GM10266 (cell line): ENCODE measurements at regions not wholly inside any gene's neighbourhood (a gene's known extent, or its start where the extent isn't known, plus 50 kb on each side); places are given as distances from the start of the nearest gene placed in this dataset.

Source experiments
- DNase-seq: peaks from one replicate; pipeline ENCODE4 v3.0.0; 2012; ENCODE audit errors: extremely low spot score
- TF ChIP-seq, protein P1 (sequence below): IDR thresholded peaks from 2 replicates; pipeline ENCODE4 v1.5.1; 2012; ENCODE audit warnings: mild to moderate bottlenecking, low read depth; ENCODE audit not compliant: control insufficient read depth, insufficient read depth; ENCODE audit errors: missing control alignments

DNA sequence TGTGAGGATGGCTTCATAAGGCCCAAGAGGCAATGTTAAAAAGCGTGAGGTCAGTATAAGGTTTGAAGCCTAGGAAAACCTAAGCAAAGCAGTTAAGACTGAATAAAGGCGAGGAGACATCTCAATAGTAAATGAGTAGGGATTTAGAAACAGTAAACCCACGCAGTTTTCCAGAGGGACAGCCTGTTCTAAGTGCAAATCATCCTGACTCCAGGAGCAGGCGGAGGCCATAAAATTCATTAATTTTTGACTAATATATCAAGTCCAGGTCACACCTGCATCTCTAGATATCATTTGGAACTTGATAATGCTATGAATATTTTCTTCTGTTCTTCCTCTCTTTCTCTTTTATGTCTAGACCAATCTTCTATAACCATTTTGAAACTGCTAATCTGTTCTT, 597.0 kb upstream of the RGS18 start:
- no peak for DNase-seq
- TF ChIP-seq, protein P1, sequence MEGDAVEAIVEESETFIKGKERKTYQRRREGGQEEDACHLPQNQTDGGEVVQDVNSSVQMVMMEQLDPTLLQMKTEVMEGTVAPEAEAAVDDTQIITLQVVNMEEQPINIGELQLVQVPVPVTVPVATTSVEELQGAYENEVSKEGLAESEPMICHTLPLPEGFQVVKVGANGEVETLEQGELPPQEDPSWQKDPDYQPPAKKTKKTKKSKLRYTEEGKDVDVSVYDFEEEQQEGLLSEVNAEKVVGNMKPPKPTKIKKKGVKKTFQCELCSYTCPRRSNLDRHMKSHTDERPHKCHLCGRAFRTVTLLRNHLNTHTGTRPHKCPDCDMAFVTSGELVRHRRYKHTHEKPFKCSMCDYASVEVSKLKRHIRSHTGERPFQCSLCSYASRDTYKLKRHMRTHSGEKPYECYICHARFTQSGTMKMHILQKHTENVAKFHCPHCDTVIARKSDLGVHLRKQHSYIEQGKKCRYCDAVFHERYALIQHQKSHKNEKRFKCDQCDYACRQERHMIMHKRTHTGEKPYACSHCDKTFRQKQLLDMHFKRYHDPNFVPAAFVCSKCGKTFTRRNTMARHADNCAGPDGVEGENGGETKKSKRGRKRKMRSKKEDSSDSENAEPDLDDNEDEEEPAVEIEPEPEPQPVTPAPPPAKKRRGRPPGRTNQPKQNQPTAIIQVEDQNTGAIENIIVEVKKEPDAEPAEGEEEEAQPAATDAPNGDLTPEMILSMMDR, result no peak

DNA sequence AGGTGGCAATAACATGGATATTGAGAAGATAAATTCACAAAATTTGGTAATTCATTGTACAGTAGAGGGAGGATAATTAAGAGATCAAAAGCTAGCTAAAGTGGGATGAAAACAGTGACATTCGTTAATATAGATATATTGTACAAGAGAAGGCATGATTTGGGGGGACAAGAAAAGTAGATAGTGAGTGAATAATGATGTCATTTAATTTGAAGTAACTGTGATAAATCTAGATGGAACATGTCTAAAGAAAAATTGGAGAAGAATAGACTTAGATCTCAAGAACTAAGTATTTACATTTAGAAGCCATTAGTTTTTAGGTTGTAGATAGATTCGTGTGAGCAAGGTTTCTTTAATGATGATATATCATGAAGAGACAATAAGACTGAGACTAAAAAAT, 594.0 kb upstream of the RGS18 start:
- TF ChIP-seq, protein P1, result no peak
- DNase-seq, result no peak

DNA sequence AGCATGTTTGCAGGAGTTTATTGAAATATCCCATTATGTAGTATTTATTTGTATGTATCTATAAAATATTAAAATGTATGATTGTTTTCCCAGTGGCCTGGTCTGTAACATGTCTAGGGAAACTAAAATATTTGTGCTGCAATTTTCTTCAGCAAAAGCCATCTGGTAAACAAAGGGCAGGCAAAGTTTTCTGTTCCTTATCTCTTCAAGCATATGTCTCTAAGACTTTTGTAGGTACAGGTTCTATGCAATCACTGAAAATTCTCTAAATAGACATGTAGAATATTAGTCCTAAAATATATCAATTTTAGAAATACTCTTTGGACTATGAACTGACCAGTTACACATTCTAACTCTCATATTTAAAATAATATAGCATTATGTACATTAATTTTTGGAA, 585.8 kb upstream of the RGS18 start:
- TF ChIP-seq, protein P1, result no peak
- no peak for DNase-seq

DNA sequence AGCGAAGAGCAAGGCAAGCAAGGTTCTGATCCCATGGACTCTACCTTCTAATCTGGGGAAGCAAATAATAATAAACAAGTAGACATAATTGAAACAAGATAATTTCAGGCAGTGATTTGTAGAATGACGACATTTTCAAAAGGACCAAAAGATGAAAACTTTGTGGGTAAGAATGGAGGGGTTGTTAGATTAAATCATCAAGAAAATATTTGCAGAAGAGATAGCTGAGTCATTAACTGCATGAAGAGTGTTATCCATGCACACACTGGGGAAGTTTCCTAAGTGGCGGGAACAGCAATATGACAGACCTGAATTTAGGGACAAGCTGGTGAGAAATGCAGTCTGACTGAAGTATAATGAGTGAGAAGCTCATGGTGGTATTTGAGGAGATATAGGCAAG, 583.1 kb upstream of the RGS18 start:
- TF ChIP-seq, protein P1, result no peak

DNA sequence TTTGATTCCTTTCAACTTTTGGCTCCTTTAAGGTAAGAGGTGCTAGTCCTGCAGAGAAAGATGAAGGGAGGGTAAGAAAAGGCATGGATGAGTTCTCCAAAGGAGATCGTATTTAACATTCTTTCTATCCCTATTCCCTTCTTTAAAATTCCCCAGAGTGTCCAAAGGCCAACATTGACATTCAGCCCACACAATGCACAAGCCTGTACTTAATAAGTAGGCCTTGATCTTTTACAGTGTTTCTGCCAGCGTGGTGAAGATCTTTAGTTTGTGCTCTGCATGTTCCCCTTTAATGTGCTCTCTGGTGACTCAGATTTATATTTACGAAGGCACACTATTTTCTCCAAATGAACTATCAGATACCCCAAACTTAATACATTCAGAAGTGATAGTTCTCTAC, 582.5 kb upstream of the RGS18 start:
- TF ChIP-seq, protein P1, result no peak
- DNase-seq, result no peak

More for the DNA sequence above, 583.1 kb upstream of the RGS18 start:
- DNase-seq, result no peak

DNA sequence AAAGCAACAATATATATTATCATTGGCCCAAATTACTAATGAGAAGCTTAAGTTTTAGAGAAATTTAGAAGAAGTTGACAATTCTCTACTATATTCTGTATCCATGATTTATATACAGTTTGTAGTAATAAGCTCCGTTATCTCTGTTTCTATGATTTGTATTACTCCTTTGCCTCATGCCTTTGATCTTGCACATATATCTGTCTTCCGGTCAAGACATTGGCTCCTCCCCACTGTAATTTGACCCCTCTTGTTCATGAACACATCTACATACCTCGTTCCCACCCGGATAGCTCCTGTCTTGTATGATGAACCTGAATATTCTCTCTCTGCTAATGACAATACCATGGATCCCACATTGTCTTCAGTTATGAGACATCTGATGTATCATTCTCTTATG, 581.0 kb upstream of the RGS18 start:
- DNase-seq, result no peak
- TF ChIP-seq, protein P1, result no peak

DNA sequence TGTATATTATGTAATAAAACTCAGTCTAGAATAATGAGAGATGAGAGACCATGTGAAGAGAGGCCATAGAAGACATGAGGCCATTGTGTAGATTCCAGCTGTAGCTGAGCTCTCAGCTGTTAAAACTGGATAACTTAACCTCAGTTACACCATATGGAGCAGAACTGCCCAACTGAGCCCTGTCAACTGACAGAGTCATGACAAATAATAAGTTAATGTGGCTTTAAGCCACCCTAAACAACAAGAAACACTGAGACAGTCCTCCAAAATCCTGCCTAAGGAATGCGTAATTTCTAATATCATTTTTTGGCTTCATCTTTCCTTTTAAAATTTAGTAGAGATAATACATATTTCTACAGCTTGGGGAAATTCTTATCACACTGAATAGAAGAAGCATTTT, 580.0 kb upstream of the RGS18 start:
- no peak for DNase-seq
- TF ChIP-seq, protein P1, result no peak
